ENCODE measurements at regions not wholly inside any gene's neighbourhood (a gene's known extent, or its start where the extent isn't known, plus 50 kb on each side); places are given as distances from the start of the nearest gene placed in this dataset.
"Not testable (repeated sequence)": the region's sequence is repeated elsewhere in the genome, so short reads cannot be mapped to it uniquely, and the experiment has no call there.

DNA sequence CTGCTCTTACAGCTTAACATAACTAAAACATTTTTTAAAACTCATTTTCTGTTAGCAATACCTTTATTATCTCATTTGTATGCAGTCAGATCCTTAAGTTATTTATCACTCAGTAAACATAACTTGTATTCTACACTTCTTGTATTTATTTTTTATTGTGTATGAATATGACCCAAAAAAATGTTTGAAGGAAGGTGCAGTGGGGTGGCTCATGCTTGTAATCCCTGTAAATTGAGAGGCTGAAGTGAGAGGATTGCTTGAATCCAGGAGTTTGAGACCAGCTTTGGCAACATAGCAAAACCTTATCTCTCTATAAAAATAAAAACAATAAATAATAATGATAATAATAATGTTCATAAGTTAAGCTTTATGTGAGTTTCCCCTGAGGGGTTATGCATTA lies 1004.8 kb downstream of the SLITRK5 start:
- H3K4me3 Mint-ChIP-seq: no peak overlapping the region
- no peaks in the 10 kb centered on the region for H3K4me1 Mint-ChIP-seq (ENCODE audit: low read depth in 2 of 2)
- DNase-seq (ENCODE audit: low spot score) (no peak), ATAC-seq (no peak)
- no peaks in the 10 kb centered on the region for H3K36me3 Mint-ChIP-seq
- H3K9me3 Mint-ChIP-seq: no peaks in the 10 kb centered on the region
- no peak overlapping the region for H3K27ac Mint-ChIP-seq
- no peaks in the 10 kb centered on the region for H3K27me3 Mint-ChIP-seq

GRCh38 chr13:88685459-88685858 lies 1014.3 kb downstream of the SLITRK5 start:
- no peak overlapping the region for H3K27ac Mint-ChIP-seq
- H3K36me3 Mint-ChIP-seq: no peaks in the 10 kb centered on the region
- no peaks in the 10 kb centered on the region for H3K9me3 Mint-ChIP-seq
- DNase-seq (ENCODE audit: low spot score): no peak
- no peaks in the 10 kb centered on the region for H3K27me3 Mint-ChIP-seq
- H3K4me1 Mint-ChIP-seq (ENCODE audit: low read depth in 2 of 2): peaks cover 0 to 3% of the 10 kb centered on the region in 2 donors
- no peak overlapping the region for H3K4me3 Mint-ChIP-seq
- ATAC-seq: no peak

- H3K27me3 Mint-ChIP-seq: no peaks in the 10 kb centered on the region
These were observed 1030.4 kb downstream of the SLITRK5 start for GRCh38 chr13:88701551-88701950.

GRCh38 chr13:88704600-88705275 lies 1033.6 kb downstream of the SLITRK5 start:
- DNase-seq (ENCODE audit: low spot score): no peak
- Mint-ChIP-seq H3K4me1 (ENCODE audit: low read depth in 2 of 2) (peaks cover 18 to 19% of the 10 kb centered on the region in 2 donors), H3K36me3 (peaks cover 10% of the 10 kb centered on the region), H3K9me3 (peaks cover 8% of the 10 kb centered on the region), H3K27me3 (no peaks in the 10 kb centered on the region), H3K27ac (peak overlapping the region in 1 of 2 donors; percentile 29), H3K4me3 (peak overlapping the region; percentile 61)
- no peak for ATAC-seq

More at GRCh38 chr13:88701551-88701950, 1030.4 kb downstream of the SLITRK5 start:
- ATAC-seq (no peak), DNase-seq (ENCODE audit: low spot score) (no peak)
- Mint-ChIP-seq H3K9me3 (peaks cover 3% of the 10 kb centered on the region), H3K36me3 (peaks cover 10% of the 10 kb centered on the region), H3K4me3 (no peak overlapping the region), H3K27ac (no peak overlapping the region), H3K4me1 (ENCODE audit: low read depth in 2 of 2) (peaks cover under 1 to 2% of the 10 kb centered on the region in 2 donors)

DNA sequence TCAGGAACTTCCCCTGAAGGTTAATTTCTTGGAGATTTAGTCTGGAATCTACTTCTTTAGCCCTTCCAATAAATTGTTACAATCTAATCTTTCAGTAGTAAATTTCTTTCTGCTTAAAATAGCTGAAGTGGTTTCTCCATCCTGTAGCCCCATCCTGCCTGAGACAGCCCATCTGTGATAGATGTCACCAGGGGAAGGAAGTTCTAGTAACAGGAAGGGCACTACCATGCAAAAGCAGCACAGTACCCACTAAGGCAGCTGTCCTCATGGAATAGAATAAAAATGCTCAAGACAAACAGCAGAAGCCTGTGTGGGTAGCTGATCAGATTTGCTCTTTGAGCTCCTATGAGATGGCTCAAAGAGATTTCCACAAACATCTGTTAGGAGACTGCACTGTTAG lies 1036.5 kb downstream of the SLITRK5 start:
- no peak for DNase-seq (ENCODE audit: low spot score)
- peak overlapping the region in 1 of 2 donors; percentile 13 for H3K27ac Mint-ChIP-seq
- peaks cover 5% of the 10 kb centered on the region for H3K36me3 Mint-ChIP-seq
- H3K27me3 Mint-ChIP-seq: peaks cover 0 to 3% of the 10 kb centered on the region in 2 donors
- peaks cover 11% of the 10 kb centered on the region for H3K9me3 Mint-ChIP-seq
- H3K4me1 Mint-ChIP-seq (ENCODE audit: low read depth in 2 of 2): peaks cover 18 to 19% of the 10 kb centered on the region in 2 donors
- peak overlapping the region; percentile 53 for H3K4me3 Mint-ChIP-seq
- ATAC-seq: peak in 1 of 2 donors; percentile 65

GRCh38 chr13:88717946-88718345 lies 1046.8 kb downstream of the SLITRK5 start:
- ATAC-seq (no peak), DNase-seq (ENCODE audit: low spot score) (no peak)
- no peak overlapping the region for H3K4me3 Mint-ChIP-seq
- H3K4me1 Mint-ChIP-seq (ENCODE audit: low read depth in 2 of 2): no peaks in the 10 kb centered on the region
- no peaks in the 10 kb centered on the region for H3K27me3 Mint-ChIP-seq
- no peak overlapping the region for H3K27ac Mint-ChIP-seq
- no peaks in the 10 kb centered on the region for H3K36me3 Mint-ChIP-seq
- H3K9me3 Mint-ChIP-seq: no peaks in the 10 kb centered on the region

DNA sequence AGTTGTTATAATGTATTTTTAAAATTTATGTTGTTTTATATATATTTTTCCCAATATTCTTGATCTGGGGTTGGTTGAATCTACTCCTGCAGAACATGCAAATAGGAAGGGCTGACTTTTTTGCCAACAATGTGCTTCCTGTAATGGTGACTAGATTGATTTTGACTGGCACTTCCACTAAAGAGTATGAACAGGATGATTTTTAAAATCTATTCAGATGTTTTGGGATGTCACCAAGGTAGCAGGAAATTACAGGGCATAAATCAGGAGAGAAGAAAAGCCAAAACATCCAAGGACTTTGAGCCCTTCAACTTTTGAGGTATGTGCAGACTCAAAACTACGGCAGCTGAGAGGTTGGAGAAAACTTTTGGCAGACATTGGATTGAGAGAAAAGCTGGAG lies 1047.6 kb downstream of the SLITRK5 start:
- Mint-ChIP-seq H3K27me3 (no peaks in the 10 kb centered on the region), H3K4me1 (ENCODE audit: low read depth in 2 of 2) (no peaks in the 10 kb centered on the region), H3K36me3 (no peaks in the 10 kb centered on the region), H3K4me3 (no peak overlapping the region), H3K27ac (no peak overlapping the region), H3K9me3 (peaks cover 6% of the 10 kb centered on the region)
- DNase-seq (ENCODE audit: low spot score) (no peak), ATAC-seq (no peak)

- ATAC-seq: no peak
- H3K4me3 Mint-ChIP-seq: no peak overlapping the region
- DNase-seq (ENCODE audit: low spot score): no peak
- peaks cover 0 to 9% of the 10 kb centered on the region in 2 donors for H3K4me1 Mint-ChIP-seq (ENCODE audit: low read depth in 2 of 2)
- no peaks in the 10 kb centered on the region for H3K27me3 Mint-ChIP-seq
- peaks cover 6% of the 10 kb centered on the region for H3K9me3 Mint-ChIP-seq
- H3K36me3 Mint-ChIP-seq: no peaks in the 10 kb centered on the region
- H3K27ac Mint-ChIP-seq: no peak overlapping the region
These were observed 1054.9 kb downstream of the SLITRK5 start for GRCh38 chr13:88726075-88726474.

DNA sequence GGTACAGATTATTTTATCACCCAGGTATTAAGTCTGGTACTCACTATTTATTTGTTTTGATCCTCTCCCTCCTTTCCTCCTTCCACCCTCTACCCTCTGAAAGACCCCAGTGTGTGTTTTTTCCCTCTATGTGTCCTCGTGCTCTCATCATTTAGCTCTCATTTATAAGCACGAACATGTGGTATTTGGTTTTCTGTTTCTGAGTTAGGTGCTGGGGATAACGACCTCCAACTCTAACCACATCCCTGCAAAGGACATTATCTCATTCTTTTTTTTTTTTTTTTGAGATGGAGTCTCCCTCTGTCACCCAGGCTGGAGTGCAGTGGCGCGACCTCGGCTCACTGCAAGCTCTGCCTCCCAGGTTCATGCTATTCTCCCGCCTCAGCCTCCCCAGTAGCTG lies 1056.1 kb downstream of the SLITRK5 start:
- DNase-seq (ENCODE audit: low spot score); H3K27ac Mint-ChIP-seq; H3K27me3 Mint-ChIP-seq; H3K36me3 Mint-ChIP-seq; H3K4me1 Mint-ChIP-seq (ENCODE audit: low read depth in 2 of 2); H3K4me3 Mint-ChIP-seq; H3K9me3 Mint-ChIP-seq; ATAC-seq: not testable (repeated sequence)

- DNase-seq (ENCODE audit: low spot score): no peak
- Mint-ChIP-seq H3K36me3 (no peaks in the 10 kb centered on the region), H3K27ac (no peak overlapping the region), H3K4me1 (ENCODE audit: low read depth in 2 of 2) (peaks cover 0 to 9% of the 10 kb centered on the region in 2 donors), H3K4me3 (no peak overlapping the region), H3K9me3 (no peaks in the 10 kb centered on the region), H3K27me3 (no peaks in the 10 kb centered on the region)
- no peak for ATAC-seq
These were observed 1058.4 kb downstream of the SLITRK5 start for GRCh38 chr13:88729605-88730004.

GRCh38 chr13:88736026-88736425 lies 1064.9 kb downstream of the SLITRK5 start:
- no peak for DNase-seq (ENCODE audit: low spot score)
- no peaks in the 10 kb centered on the region for H3K27me3 Mint-ChIP-seq

DNA sequence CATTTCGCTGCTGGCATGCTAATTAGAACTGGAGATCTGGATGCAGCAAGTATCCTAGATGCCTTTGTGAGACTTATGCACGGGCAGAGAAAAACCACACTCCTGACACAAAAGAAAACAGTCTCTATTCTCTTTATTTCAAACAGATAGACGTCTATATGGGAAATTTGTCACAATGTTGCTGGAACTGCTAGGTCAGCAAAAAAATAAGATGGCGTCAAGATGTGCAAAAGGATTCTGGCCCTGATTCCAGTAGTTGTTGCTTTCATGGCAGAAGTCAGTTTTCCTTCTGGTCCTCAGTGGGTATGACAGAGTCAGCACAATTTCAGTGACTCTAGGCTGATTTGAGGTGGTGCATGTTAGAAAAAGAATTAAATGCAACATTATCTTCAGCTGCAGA lies 1068.0 kb downstream of the SLITRK5 start:
- Mint-ChIP-seq H3K27me3 (no peaks in the 10 kb centered on the region), H3K4me1 (ENCODE audit: low read depth in 2 of 2) (no peaks in the 10 kb centered on the region), H3K36me3 (peaks cover 6% of the 10 kb centered on the region), H3K4me3 (no peak overlapping the region), H3K9me3 (peaks cover 8% of the 10 kb centered on the region), H3K27ac (no peak overlapping the region)
- DNase-seq (ENCODE audit: low spot score) (no peak), ATAC-seq (no peak)

More at GRCh38 chr13:88736026-88736425, 1064.9 kb downstream of the SLITRK5 start:
- Mint-ChIP-seq H3K9me3 (peaks cover 4% of the 10 kb centered on the region), H3K36me3 (no peaks in the 10 kb centered on the region), H3K4me1 (ENCODE audit: low read depth in 2 of 2) (no peaks in the 10 kb centered on the region), H3K27ac (no peak overlapping the region), H3K4me3 (no peak overlapping the region)
- ATAC-seq: no peak

DNA sequence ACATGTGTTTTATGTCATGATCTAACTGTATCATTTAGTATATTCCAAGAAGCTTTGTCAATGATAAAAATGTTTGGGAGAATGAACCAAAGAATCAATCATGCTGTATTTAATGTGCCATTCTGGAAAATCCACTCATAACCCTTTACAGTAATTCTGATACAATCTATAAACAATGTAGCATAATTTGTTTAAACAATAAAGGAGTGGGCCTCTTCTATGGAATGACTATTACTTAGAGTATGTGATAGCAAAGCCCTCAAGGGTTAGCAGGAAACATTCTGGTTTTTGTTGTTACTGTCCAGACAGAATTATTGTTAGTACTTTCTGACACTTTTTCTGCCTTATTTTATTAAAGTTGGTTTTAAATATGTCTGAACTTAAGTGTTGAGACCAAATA lies 1073.1 kb downstream of the SLITRK5 start:
- no peaks in the 10 kb centered on the region for H3K27me3 Mint-ChIP-seq
- peaks cover 6% of the 10 kb centered on the region for H3K36me3 Mint-ChIP-seq
- no peaks in the 10 kb centered on the region for H3K4me1 Mint-ChIP-seq (ENCODE audit: low read depth in 2 of 2)
- H3K27ac Mint-ChIP-seq: no peak overlapping the region
- peaks cover 4% of the 10 kb centered on the region for H3K9me3 Mint-ChIP-seq
- DNase-seq (ENCODE audit: low spot score): no peak
- no peak for ATAC-seq
- H3K4me3 Mint-ChIP-seq: no peak overlapping the region

- peaks cover 4% of the 10 kb centered on the region for H3K9me3 Mint-ChIP-seq
- no peak overlapping the region for H3K4me3 Mint-ChIP-seq
- DNase-seq (ENCODE audit: low spot score) (no peak), ATAC-seq (no peak)
- H3K4me1 Mint-ChIP-seq (ENCODE audit: low read depth in 2 of 2): no peaks in the 10 kb centered on the region
- H3K27me3 Mint-ChIP-seq: no peaks in the 10 kb centered on the region
- H3K36me3 Mint-ChIP-seq: peaks cover 6% of the 10 kb centered on the region
- H3K27ac Mint-ChIP-seq: no peak overlapping the region
These were observed 1073.8 kb downstream of the SLITRK5 start for GRCh38 chr13:88745011-88745410.

- no peak overlapping the region for H3K4me3 Mint-ChIP-seq
- no peak for DNase-seq (ENCODE audit: low spot score)
- peaks cover 0 to 3% of the 10 kb centered on the region in 2 donors for H3K4me1 Mint-ChIP-seq (ENCODE audit: low read depth in 2 of 2)
- no peak for ATAC-seq
- no peaks in the 10 kb centered on the region for H3K36me3 Mint-ChIP-seq
- peaks cover 3% of the 10 kb centered on the region for H3K9me3 Mint-ChIP-seq
- H3K27me3 Mint-ChIP-seq: no peaks in the 10 kb centered on the region
- no peak overlapping the region for H3K27ac Mint-ChIP-seq
These were observed 1080.9 kb downstream of the SLITRK5 start for GRCh38 chr13:88752041-88752440.

All from natural killer cell treated with Interleukin-12 subunit alpha and Interleukin-12 subunit beta and Interleukin-15 and Interleukin-18, amount 100 ng/mL, for 72 hours (primary cell).